Kidney epithelial cell (primary cell): ENCODE measurements at regions not wholly inside any gene's neighbourhood (a gene's known extent, or its start where the extent isn't known, plus 50 kb on each side); places are given as distances from the start of the nearest gene placed in this dataset.

Experiments used
- DNase-seq: peaks from one replicate; pipeline ENCODE4 v3.0.0-alpha.2; 2010; ENCODE audit warnings: low read depth
- H3K27me3 ChIP-seq: 2 replicates; pipeline ENCODE4 v1.6.0; 2011; ENCODE audit warnings: low read length; ENCODE audit not compliant: control insufficient read depth, insufficient read depth
- H3K36me3 ChIP-seq: 2 replicates; pipeline ENCODE4 v1.5.1; 2011; ENCODE audit warnings: low read length; ENCODE audit not compliant: control insufficient read depth, insufficient read depth
- H3K4me3 ChIP-seq: 2 replicates; pipeline ENCODE4 v1.5.1; 2011; ENCODE audit warnings: low read depth, mild to moderate bottlenecking, control low read depth, low read length
- TF ChIP-seq, protein P1 (sequence below): IDR thresholded peaks from 2 replicates; pipeline ENCODE4 v1.5.1; 2011; ENCODE audit warnings: mild to moderate bottlenecking, moderate library complexity, low read length, control low read depth, inconsistent platforms; ENCODE audit not compliant: insufficient read depth, poor library complexity, severe bottlenecking

DNA sequence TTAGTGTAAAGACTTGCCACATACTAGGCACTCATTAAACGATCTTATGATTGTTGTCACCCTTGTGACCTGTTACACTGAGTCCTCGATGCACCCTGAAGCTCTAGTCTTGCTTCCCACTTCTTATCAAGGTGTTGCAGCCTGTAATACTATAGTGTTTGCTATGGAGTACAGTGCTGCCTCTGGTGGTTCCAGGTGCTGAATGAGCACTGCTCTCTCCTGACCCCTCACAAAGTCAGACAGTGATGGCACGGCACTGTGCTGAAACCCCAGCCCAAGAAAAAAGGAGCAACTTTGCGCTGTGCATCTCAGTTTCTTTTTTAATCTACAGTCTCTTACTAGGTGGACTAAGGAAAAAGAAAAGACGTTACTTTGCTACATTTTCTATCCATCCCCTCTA, 106.3 kb downstream of the GC start:
- Histone ChIP-seq H3K4me3 (no peak overlapping the region), H3K36me3 (no peaks in the 10 kb centered on the region), H3K27me3 (no peaks in the 10 kb centered on the region)
- TF ChIP-seq, protein P1, sequence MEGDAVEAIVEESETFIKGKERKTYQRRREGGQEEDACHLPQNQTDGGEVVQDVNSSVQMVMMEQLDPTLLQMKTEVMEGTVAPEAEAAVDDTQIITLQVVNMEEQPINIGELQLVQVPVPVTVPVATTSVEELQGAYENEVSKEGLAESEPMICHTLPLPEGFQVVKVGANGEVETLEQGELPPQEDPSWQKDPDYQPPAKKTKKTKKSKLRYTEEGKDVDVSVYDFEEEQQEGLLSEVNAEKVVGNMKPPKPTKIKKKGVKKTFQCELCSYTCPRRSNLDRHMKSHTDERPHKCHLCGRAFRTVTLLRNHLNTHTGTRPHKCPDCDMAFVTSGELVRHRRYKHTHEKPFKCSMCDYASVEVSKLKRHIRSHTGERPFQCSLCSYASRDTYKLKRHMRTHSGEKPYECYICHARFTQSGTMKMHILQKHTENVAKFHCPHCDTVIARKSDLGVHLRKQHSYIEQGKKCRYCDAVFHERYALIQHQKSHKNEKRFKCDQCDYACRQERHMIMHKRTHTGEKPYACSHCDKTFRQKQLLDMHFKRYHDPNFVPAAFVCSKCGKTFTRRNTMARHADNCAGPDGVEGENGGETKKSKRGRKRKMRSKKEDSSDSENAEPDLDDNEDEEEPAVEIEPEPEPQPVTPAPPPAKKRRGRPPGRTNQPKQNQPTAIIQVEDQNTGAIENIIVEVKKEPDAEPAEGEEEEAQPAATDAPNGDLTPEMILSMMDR, result no peak
- DNase-seq, result no peak

DNA sequence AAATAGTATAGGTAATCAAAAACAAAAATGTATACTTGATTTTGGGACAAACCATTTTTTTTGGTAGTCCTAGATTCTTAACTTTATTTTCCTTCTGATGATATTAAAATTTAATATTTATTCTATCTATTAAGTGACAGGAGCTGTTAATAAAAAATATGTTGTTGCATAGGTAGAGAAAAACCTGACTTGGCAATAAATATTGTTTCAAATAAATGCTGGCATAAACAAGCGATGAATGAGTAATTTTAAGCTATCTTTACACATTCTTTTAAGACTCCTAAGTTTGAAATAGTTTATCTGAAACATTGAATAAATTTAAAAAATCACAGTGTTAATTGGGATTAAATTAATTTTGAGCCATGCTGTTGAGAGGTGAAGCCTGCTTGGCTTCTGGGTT, 114.6 kb downstream of the GC start:
- H3K4me3 ChIP-seq, result no peak overlapping the region
- H3K36me3 ChIP-seq, result no peaks in the 10 kb centered on the region
- no peaks in the 10 kb centered on the region for H3K27me3 ChIP-seq
- TF ChIP-seq, protein P1, result no peak
- DNase-seq, result no peak

DNA sequence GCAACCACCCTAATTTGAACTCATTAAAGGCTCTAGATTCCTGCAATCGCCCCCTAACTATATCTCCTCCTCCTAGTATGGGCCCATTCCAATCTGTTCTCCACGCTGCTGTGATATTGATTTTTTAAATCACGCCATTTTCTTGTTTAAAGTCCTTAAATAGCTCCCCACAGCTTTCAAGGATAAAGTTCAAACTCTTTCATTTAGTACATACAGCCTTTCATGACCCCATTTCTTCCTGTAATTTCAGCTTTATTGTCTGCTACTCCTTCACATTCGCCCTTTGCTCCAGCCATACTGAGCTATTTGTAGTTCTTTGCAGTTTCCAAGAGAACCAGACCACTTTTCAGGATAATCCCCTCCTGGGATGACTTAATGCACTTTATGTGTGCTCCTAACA, 118.5 kb downstream of the GC start:
- H3K4me3 ChIP-seq, result no peak overlapping the region
- DNase-seq, result no peak
- no peaks in the 10 kb centered on the region for H3K27me3 ChIP-seq
- TF ChIP-seq, protein P1, result no peak
- H3K36me3 ChIP-seq, result no peaks in the 10 kb centered on the region

DNA sequence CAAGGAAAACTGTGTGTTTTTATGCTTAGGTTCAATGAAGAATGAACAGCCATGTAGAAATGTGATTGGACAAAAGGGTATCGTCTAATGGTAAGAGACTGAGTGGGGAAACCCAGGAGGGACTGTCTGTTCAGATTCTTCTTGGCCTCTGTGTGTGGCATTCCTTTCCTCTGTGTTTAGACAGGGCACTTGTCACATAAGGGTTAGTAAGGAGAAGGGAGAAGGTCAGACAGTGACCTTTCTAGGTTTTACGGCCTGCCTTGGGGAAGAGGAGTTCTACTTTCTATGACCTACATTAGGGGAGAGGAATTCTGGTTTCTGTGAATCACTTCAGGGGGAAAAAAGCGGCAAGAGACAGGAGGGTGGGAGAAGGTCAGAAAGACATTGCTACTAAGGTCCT, 119.5 kb downstream of the GC start:
- DNase-seq, result no peak
- TF ChIP-seq, protein P1, result no peak
- Histone ChIP-seq H3K27me3 (no peaks in the 10 kb centered on the region), H3K36me3 (no peaks in the 10 kb centered on the region), H3K4me3 (no peak overlapping the region)

DNA sequence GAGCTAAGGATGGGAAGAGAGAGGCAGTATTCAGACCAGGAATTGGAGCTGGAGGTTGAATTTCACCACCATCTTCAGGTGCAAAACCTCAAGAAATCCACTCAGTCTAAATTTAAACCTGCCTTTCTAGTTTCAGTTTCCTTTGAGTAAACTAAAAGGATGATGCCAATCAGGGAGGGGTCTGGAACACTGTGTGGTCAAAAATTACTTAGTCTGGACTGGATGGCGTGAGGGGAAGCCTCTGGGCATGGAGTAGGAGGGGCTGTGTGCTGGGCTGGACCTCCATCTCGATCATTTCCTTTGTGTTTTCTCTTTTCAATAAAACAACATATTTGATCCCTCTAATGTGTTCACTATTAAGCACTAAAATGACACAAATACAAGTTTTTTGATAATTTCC, 120.1 kb downstream of the GC start:
- Histone ChIP-seq H3K36me3 (no peaks in the 10 kb centered on the region), H3K4me3 (no peak overlapping the region), H3K27me3 (no peaks in the 10 kb centered on the region)
- DNase-seq, result no peak
- TF ChIP-seq, protein P1, result no peak

DNA sequence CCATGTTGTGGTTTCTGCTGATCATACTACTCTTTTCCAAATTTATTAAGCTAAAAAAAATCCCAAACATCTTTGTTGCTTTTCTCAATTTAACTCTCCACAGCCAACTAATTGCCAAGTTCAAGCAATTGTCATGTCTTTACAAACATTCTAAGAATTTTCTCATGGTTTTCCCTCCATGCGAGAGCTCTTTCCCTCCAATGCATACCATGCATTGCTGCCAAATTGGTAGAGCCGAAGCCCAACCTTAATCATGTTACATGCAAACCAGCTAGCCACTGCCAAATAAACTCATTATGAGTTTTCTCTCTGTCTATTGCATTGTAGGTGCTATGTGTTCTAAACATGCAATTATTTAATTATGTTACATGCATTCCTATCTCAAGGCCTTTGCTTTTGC, 123.9 kb downstream of the GC start:
- H3K4me3 ChIP-seq, result no peak overlapping the region
- TF ChIP-seq, protein P1, result no peak
- no peaks in the 10 kb centered on the region for H3K36me3 ChIP-seq
- H3K27me3 ChIP-seq, result no peaks in the 10 kb centered on the region
- no peak for DNase-seq
